H9 (cell line): ENCODE measurements at regions not wholly inside any gene's neighbourhood (a gene's known extent, or its start where the extent isn't known, plus 50 kb on each side); places are given as distances from the start of the nearest gene placed in this dataset.

ENCODE experiments used
- DNase-seq: peaks from one replicate; pipeline ENCODE4 v3.0.0-alpha.2; 2017
- H2AFZ ChIP-seq: one replicate; pipeline ENCODE4 v1.6.1; 2013; ENCODE audit warnings: mild to moderate bottlenecking, low read length, control low read depth, moderate library complexity
- H2AK5ac ChIP-seq: 2 replicates; pipeline ENCODE4 v1.6.1; 2013; ENCODE audit warnings: low read length, control low read depth, mixed read lengths; ENCODE audit not compliant: insufficient read length
- H2BK120ac ChIP-seq: one replicate; pipeline ENCODE4 v1.6.1; 2013; ENCODE audit warnings: low read depth, mild to moderate bottlenecking, low read length, control low read depth, inconsistent platforms; ENCODE audit not compliant: poor library complexity, severe bottlenecking
- H2BK12ac ChIP-seq: 2 replicates; pipeline ENCODE4 v1.6.1; 2013; ENCODE audit warnings: low read length, control low read depth, mixed read lengths, low read depth; ENCODE audit not compliant: insufficient read length
- H2BK15ac ChIP-seq: 2 replicates; pipeline ENCODE4 v1.6.1; 2013; ENCODE audit warnings: low read depth, low read length, control low read depth
- H2BK20ac ChIP-seq: one replicate; pipeline ENCODE4 v1.6.1; 2013; ENCODE audit warnings: low read depth, mild to moderate bottlenecking, low read length, control low read depth, inconsistent platforms; ENCODE audit not compliant: poor library complexity, severe bottlenecking
- H2BK5ac ChIP-seq: 2 replicates; pipeline ENCODE4 v1.6.1; 2013; ENCODE audit warnings: low read length, control low read depth, mixed read lengths; ENCODE audit not compliant: insufficient read length
- H3K14ac ChIP-seq: 2 replicates; pipeline ENCODE4 v1.6.1; 2013; ENCODE audit warnings: low read length, control low read depth; ENCODE audit not compliant: insufficient read depth
- H3K18ac ChIP-seq: 2 replicates; pipeline ENCODE4 v1.6.1; 2013; ENCODE audit warnings: low read depth, mild to moderate bottlenecking, mixed read lengths, low read length, control low read depth; ENCODE audit not compliant: insufficient read length
- H3K23ac ChIP-seq: 2 replicates; pipeline ENCODE4 v1.6.1; 2013; ENCODE audit warnings: low read length, control low read depth, mixed read lengths, low read depth; ENCODE audit not compliant: insufficient read length
- H3K23me2 ChIP-seq: 2 replicates; pipeline ENCODE4 v1.6.1; 2013; ENCODE audit warnings: low read depth, mild to moderate bottlenecking, mixed read lengths, low read length, control low read depth; ENCODE audit not compliant: insufficient read length, poor library complexity, severe bottlenecking
- H3K27ac ChIP-seq: 2 replicates; pipeline ENCODE4 v1.5.1; 2013; ENCODE audit warnings: low read length, control low read depth, mixed read lengths, low read depth; ENCODE audit not compliant: insufficient read length
- H3K27me3 ChIP-seq: 2 replicates; pipeline ENCODE4 v1.6.1; 2013; ENCODE audit warnings: low read length, control low read depth, inconsistent platforms; ENCODE audit not compliant: insufficient read depth
- H3K4ac ChIP-seq: 2 replicates; pipeline ENCODE4 v1.6.1; 2013; ENCODE audit warnings: low read depth, mild to moderate bottlenecking, control low read depth, inconsistent platforms, low read length, moderate library complexity
- H3K4me1 ChIP-seq: 2 replicates; pipeline ENCODE4 v1.6.1; 2013; ENCODE audit warnings: low read length, control low read depth, inconsistent platforms; ENCODE audit not compliant: insufficient read depth
- H3K4me2 ChIP-seq: 2 replicates; pipeline ENCODE4 v1.6.1; 2013; ENCODE audit warnings: low read length, control low read depth, mixed read lengths; ENCODE audit not compliant: insufficient read length, insufficient read depth
- H3K56ac ChIP-seq: 2 replicates; pipeline ENCODE4 v1.6.1; 2013; ENCODE audit warnings: low read depth, mild to moderate bottlenecking, mixed read lengths, low read length, control low read depth; ENCODE audit not compliant: insufficient read length
- H3K79me1 ChIP-seq: 2 replicates; pipeline ENCODE4 v1.6.1; 2013; ENCODE audit warnings: low read depth, mild to moderate bottlenecking, moderate library complexity, low read length, control low read depth, inconsistent platforms; ENCODE audit not compliant: insufficient read depth, poor library complexity, severe bottlenecking
- H3K79me2 ChIP-seq: 2 replicates; pipeline ENCODE4 v1.6.1; 2013; ENCODE audit warnings: low read length, control low read depth, inconsistent platforms; ENCODE audit not compliant: insufficient read depth
- H3K9ac ChIP-seq: 2 replicates; pipeline ENCODE4 v1.6.1; 2013; ENCODE audit warnings: low read length, control low read depth, mixed read lengths; ENCODE audit not compliant: insufficient read length; ENCODE audit errors: extremely low read depth
- H3K9me3 ChIP-seq: one replicate; pipeline ENCODE4 v1.6.1; 2013; ENCODE audit warnings: low read depth, low read length, inconsistent platforms; ENCODE audit not compliant: control insufficient read depth
- H3T11ph ChIP-seq: one replicate; pipeline ENCODE4 v1.6.1; 2013; ENCODE audit warnings: mild to moderate bottlenecking, low read length, control low read depth, inconsistent platforms
- H4K20me1 ChIP-seq: one replicate; pipeline ENCODE4 v1.6.1; 2013; ENCODE audit not compliant: control insufficient read depth, insufficient read length, insufficient read depth
- H4K5ac ChIP-seq: 2 replicates; pipeline ENCODE4 v1.6.1; 2013; ENCODE audit warnings: low read depth, mild to moderate bottlenecking, mixed read lengths, low read length, control low read depth; ENCODE audit not compliant: insufficient read length
- H4K8ac ChIP-seq: replicated peaks from 2 replicates; pipeline ENCODE4 v1.6.1; 2013; ENCODE audit warnings: low read length, control low read depth, mixed read lengths, low read depth; ENCODE audit not compliant: insufficient read length
- H4K91ac ChIP-seq: 2 replicates; pipeline ENCODE4 v1.6.1; 2013; ENCODE audit warnings: low read depth, mild to moderate bottlenecking, moderate library complexity, mixed read lengths, low read length, control low read depth; ENCODE audit not compliant: insufficient read length
- H3K27ac Mint-ChIP-seq, 3 experiments: 2 replicates in 2 of 3; 3 replicates in 1 of 3; pipeline ENCODE4 v1.8.0; 2020 to 2021; ENCODE audit warnings: mixed read lengths in 3 of 3, mild to moderate bottlenecking in 1 of 3, moderate library complexity in 1 of 3
- H3K27me3 Mint-ChIP-seq: 2 replicates; pipeline ENCODE4 v1.8.0; 2021; ENCODE audit warnings: low read depth, mild to moderate bottlenecking, moderate library complexity, mixed read lengths
- H3K36me3 Mint-ChIP-seq, 3 experiments: 2 replicates in 2 of 3; 3 replicates in 1 of 3; pipeline ENCODE4 v1.8.0; 2020 to 2021; ENCODE audit warnings: low read depth in 3 of 3, mixed read lengths in 3 of 3; ENCODE audit not compliant: insufficient read depth in 1 of 3
- H3K4me1 Mint-ChIP-seq, 2 experiments: 2 replicates each; pipeline ENCODE4 v1.8.0; 2020; ENCODE audit warnings: mixed read lengths in 2 of 2
- H3K4me3 Mint-ChIP-seq, 2 experiments: 2 replicates in 1 of 2; 3 replicates in 1 of 2; pipeline ENCODE4 v1.8.0; 2020 to 2021; ENCODE audit warnings: mild to moderate bottlenecking in 2 of 2, mixed read lengths in 2 of 2, moderate library complexity in 1 of 2
- H3K9me3 Mint-ChIP-seq, 2 experiments: 2 replicates in 1 of 2; 3 replicates in 1 of 2; pipeline ENCODE4 v1.8.0; 2020; ENCODE audit warnings: mild to moderate bottlenecking in 2 of 2, mixed read lengths in 2 of 2, moderate library complexity in 1 of 2
- CTCF ChIP-seq: fragments of 200-600 bp; sonication (generic); conservative IDR thresholded peaks from 3 replicates; pipeline ENCODE4 v1.8.0; 2021; ENCODE audit warnings: antibody characterized with exemption, mild to moderate bottlenecking
- WGBS: extraction: QIAGEN DNeasy Blood & Tissue Kit; methylation state at CpG from one replicate; pipeline ENCODE4 v1.1.7; 2013; ENCODE audit warnings: missing lambda C conversion rate, low lambda C conversion rate, mixed read lengths; ENCODE audit not compliant: insufficient read length; ENCODE audit errors: extremely low coverage; 5-methylcytosine and 5-hydroxymethylcytosine counted together

- no peak overlapping the region for H4K8ac ChIP-seq
- no peak overlapping the region for H2AFZ ChIP-seq
- no peak overlapping the region for H2BK15ac ChIP-seq
- no peaks in the 10 kb centered on the region for H3K27me3 ChIP-seq
- no peak for DNase-seq
- H2BK5ac ChIP-seq, result no peak overlapping the region
- Mint-ChIP-seq H3K27me3 (no peaks in the 10 kb centered on the region), H3K27ac (no peak overlapping the region), H3K9me3 (no peaks in the 10 kb centered on the region), H3K4me3 (no peak overlapping the region), H3K36me3 (no peaks in the 10 kb centered on the region), H3K4me1 (no peaks in the 10 kb centered on the region)
- no peaks in the 10 kb centered on the region for H3K4me1 ChIP-seq
- no peaks in the 10 kb centered on the region for H3K79me1 ChIP-seq
- H2BK20ac ChIP-seq, result no peak overlapping the region
- no peaks in the 10 kb centered on the region for H4K20me1 ChIP-seq
- no peak overlapping the region for H3K56ac ChIP-seq
- H3K4me2 ChIP-seq, result no peak overlapping the region
- H3K4ac ChIP-seq, result no peak overlapping the region
- no peak overlapping the region for H2AK5ac ChIP-seq
- no peak for TF ChIP-seq CTCF
- H3K23me2 ChIP-seq, result no peaks in the 10 kb centered on the region
- no peak overlapping the region for H3K14ac ChIP-seq
- no peak overlapping the region for H2BK12ac ChIP-seq
- H4K91ac ChIP-seq, result no peak overlapping the region
- H3K9me3 ChIP-seq, result no peaks in the 10 kb centered on the region
- H4K5ac ChIP-seq, result no peak overlapping the region
- H3K79me2 ChIP-seq, result no peaks in the 10 kb centered on the region
- no peak overlapping the region for H3K23ac ChIP-seq
- no CpG with 5 or more reads among the region's 7 CpGs for WGBS
- no peak overlapping the region for H3K27ac ChIP-seq
- H3K18ac ChIP-seq, result no peak overlapping the region
- no peak overlapping the region for H3T11ph ChIP-seq
- no peak overlapping the region for H3K9ac ChIP-seq
- no peak overlapping the region for H2BK120ac ChIP-seq
Observed at GRCh38 chr13:73421310-73421912, 362.6 kb downstream of the KLF5 start.
